LNCaP clone FGC (cell line): ENCODE measurements at regions not wholly inside any gene's neighbourhood (a gene's known extent, or its start where the extent isn't known, plus 50 kb on each side); places are given as distances from the start of the nearest gene placed in this dataset.

Experiments used
- DNase-seq: peaks from one replicate; pipeline ENCODE4 v3.0.0-alpha.2; 2011; ENCODE audit warnings: low read depth
- H3K4me3 ChIP-seq: 2 replicates; pipeline ENCODE4 v1.5.1; 2011; ENCODE audit warnings: mild to moderate bottlenecking, low read depth, low read length, control low read depth
- TF ChIP-seq, protein P1 (sequence below): IDR thresholded peaks from 2 replicates; pipeline ENCODE4 v1.5.1; 2012; ENCODE audit warnings: mild to moderate bottlenecking; ENCODE audit not compliant: control insufficient read depth, insufficient read depth; ENCODE audit errors: extremely low read depth

GRCh38 chr18:40939656-40940515, 1015.1 kb upstream of the PIK3C3 start:
- DNase-seq: no peak
- no peak overlapping the region for H3K4me3 ChIP-seq
- TF ChIP-seq, protein P1, sequence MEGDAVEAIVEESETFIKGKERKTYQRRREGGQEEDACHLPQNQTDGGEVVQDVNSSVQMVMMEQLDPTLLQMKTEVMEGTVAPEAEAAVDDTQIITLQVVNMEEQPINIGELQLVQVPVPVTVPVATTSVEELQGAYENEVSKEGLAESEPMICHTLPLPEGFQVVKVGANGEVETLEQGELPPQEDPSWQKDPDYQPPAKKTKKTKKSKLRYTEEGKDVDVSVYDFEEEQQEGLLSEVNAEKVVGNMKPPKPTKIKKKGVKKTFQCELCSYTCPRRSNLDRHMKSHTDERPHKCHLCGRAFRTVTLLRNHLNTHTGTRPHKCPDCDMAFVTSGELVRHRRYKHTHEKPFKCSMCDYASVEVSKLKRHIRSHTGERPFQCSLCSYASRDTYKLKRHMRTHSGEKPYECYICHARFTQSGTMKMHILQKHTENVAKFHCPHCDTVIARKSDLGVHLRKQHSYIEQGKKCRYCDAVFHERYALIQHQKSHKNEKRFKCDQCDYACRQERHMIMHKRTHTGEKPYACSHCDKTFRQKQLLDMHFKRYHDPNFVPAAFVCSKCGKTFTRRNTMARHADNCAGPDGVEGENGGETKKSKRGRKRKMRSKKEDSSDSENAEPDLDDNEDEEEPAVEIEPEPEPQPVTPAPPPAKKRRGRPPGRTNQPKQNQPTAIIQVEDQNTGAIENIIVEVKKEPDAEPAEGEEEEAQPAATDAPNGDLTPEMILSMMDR: no peak

- TF ChIP-seq, protein P1: no peak
- H3K4me3 ChIP-seq: no peak overlapping the region
- DNase-seq: no peak
Measured at GRCh38 chr18:40938615-40939014, 1016.4 kb upstream of the PIK3C3 start.

DNA sequence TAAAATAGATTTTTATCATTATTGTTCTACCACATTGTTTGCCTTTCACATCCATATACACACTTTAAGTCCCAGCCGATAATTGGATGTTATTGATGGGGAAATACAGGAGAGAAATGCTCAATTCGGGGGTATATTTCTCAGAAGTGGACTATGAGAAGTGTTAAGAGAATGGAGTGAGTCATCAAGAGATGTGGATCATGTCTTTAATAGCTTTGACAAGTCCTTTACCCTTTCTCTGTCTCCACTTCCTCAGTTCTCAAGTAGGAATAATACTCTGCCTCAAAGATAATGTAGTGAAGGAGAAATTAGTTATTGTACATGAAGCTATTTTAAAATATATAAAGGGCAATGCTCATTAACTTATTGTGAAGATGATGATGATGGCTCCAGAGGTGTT, 1017.6 kb upstream of the PIK3C3 start:
- TF ChIP-seq, protein P1: no peak
- DNase-seq: no peak
- no peak overlapping the region for H3K4me3 ChIP-seq

DNA sequence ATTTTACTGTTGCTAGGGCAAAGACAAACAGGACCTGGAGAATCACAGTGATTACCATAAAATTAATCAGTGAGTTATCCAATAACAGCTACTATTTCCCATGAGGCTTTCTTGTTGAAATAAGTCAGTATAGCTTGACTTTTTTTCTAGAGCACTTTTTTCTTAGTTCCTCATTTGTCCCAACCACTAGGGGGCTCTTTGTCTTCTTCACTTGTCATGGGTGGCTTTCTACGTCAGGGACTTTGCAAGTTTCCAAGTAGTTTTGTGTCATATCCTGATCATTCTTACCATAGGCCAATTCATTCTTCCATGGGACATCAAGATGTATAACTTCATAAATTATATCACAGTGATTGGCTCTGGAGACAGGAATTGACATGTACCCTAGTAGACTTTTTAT, 1019.6 kb upstream of the PIK3C3 start:
- no peak for DNase-seq
- H3K4me3 ChIP-seq: no peak overlapping the region
- TF ChIP-seq, protein P1: peak; percentile 51

GRCh38 chr18:40932862-40933261, 1022.2 kb upstream of the PIK3C3 start:
- TF ChIP-seq, protein P1: no peak
- no peak for DNase-seq
- H3K4me3 ChIP-seq: no peak overlapping the region

DNA sequence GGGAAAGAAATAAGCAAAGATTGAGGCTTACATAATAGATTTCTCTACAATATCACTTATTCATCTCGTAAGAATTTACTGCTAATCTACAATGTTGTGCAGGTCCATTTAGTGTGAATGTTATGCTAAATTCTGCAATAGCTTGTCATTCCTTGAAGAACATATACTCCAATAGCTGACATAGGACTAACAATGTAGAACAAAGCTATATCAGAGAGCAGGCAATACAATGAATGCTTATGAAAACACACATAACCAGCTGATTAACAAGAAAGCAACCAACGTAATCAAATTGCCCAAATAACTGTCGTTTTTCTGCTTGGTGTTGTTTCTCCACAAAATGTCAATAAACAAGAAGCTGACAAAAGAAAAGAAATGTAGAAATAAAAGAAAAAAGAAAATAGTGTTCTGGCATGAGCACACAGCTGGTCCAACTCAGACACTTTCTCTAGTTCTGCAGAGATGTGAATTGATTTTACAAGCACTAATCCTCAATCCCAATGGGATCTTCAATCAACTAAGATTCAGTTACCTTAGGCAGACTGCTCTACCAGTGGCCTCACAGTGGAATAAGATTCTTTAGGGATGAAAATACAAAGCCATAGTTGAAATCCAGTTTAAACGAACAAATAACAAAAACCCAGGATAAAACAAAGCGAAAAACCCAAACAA, 1024.7 kb upstream of the PIK3C3 start:
- TF ChIP-seq, protein P1: no peak
- H3K4me3 ChIP-seq: no peak overlapping the region
- DNase-seq: no peak
